Gastroesophageal sphincter (tissue), 3 donors: ENCODE measurements at regions not wholly inside any gene's neighbourhood (a gene's known extent, or its start where the extent isn't known, plus 50 kb on each side); places are given as distances from the start of the nearest gene placed in this dataset.

ENCODE experiments used
- EP300 ChIP-seq: sonication (generic); formaldehyde crosslinking; IDR thresholded peaks from one replicate; pipeline ENCODE4 v1.6.1; 2017; ENCODE audit warnings: antibody characterized with exemption, mild to moderate bottlenecking
- POLR2AphosphoS5 ChIP-seq: sonication (generic); formaldehyde crosslinking; IDR thresholded peaks from one replicate; pipeline ENCODE4 v1.6.1; 2017; ENCODE audit warnings: antibody characterized with exemption
- TF ChIP-seq, protein P1 (sequence below), 4 experiments: fragments of 200-600 bp in 2 of 4; fragments of 450-650 bp in 2 of 4; sonication (generic) in 1 of 4; IDR thresholded peaks; one replicate each; pipeline ENCODE4 v1.5.1; 2017 to 2019; ENCODE audit warnings: antibody characterized with exemption in 4 of 4, mild to moderate bottlenecking in 2 of 4, moderate library complexity in 2 of 4

DNA sequence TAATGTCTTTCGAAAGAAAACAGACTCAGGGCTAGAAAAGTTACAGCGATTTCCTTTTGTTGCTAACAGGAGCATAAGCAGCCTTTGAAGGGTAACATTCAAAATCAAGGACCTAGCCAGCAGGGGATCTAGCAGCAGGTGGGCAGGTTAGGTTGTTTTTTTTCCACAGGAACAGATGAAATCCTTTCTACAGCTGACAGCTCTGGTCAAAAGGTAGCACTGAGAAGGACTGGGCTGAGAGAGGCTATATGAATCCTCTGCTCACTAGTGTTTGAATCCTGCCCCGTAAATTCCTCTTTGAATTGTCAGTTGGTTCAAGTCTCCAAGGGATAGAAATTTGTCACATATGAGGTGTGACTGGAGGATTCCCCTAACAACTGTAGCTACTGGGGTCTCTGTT lies 188.2 kb downstream of the SH2D1A start:
- TF ChIP-seq, protein P1, sequence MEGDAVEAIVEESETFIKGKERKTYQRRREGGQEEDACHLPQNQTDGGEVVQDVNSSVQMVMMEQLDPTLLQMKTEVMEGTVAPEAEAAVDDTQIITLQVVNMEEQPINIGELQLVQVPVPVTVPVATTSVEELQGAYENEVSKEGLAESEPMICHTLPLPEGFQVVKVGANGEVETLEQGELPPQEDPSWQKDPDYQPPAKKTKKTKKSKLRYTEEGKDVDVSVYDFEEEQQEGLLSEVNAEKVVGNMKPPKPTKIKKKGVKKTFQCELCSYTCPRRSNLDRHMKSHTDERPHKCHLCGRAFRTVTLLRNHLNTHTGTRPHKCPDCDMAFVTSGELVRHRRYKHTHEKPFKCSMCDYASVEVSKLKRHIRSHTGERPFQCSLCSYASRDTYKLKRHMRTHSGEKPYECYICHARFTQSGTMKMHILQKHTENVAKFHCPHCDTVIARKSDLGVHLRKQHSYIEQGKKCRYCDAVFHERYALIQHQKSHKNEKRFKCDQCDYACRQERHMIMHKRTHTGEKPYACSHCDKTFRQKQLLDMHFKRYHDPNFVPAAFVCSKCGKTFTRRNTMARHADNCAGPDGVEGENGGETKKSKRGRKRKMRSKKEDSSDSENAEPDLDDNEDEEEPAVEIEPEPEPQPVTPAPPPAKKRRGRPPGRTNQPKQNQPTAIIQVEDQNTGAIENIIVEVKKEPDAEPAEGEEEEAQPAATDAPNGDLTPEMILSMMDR (IDR thresholded peaks at IDR 0.05): no peak
- TF ChIP-seq POLR2AphosphoS5 (no peak), EP300 (no peak)
